CD14-positive monocyte (primary cell): ENCODE measurements at regions not wholly inside any gene's neighbourhood (a gene's known extent, or its start where the extent isn't known, plus 50 kb on each side); places are given as distances from the start of the nearest gene placed in this dataset.

ENCODE experiments used
- DNase-seq, 3 donors: peaks; one replicate each; pipeline ENCODE4 v3.0.0-alpha.2; 2011 to 2022
- H2AFZ ChIP-seq: 2 replicates; pipeline ENCODE4 v1.6.0; 2012; ENCODE audit warnings: mild to moderate bottlenecking, low read depth, low read length, inconsistent platforms; ENCODE audit not compliant: insufficient read depth, poor library complexity, severe bottlenecking
- H3K27ac ChIP-seq, 2 donors: 1 replicate in 1 of 2; 2 replicates in 1 of 2; pipeline ENCODE4 v1.5.1; 2012 to 2013; ENCODE audit warnings: low read length in 2 of 2, control low read depth in 1 of 2, inconsistent platforms in 1 of 2, low read depth in 1 of 2, mild to moderate bottlenecking in 1 of 2
- H3K27me3 ChIP-seq, 2 donors: one replicate each; pipeline versions ENCODE4 v1.6.0 to v1.6.1; 2011 to 2013; ENCODE audit warnings: low read length in 2 of 2; ENCODE audit not compliant: control insufficient read depth in 2 of 2, insufficient read depth in 2 of 2
- H3K36me3 ChIP-seq, 2 donors: replicated peaks in 1 of 2; 1 replicate in 1 of 2; 2 replicates in 1 of 2; pipeline versions ENCODE4 v1.5.1 to v1.6.1; 2012 to 2013; ENCODE audit warnings: low read length in 2 of 2, control low read depth in 1 of 2, inconsistent platforms in 1 of 2, mild to moderate bottlenecking in 1 of 2; ENCODE audit not compliant: insufficient read depth in 2 of 2, control insufficient read depth in 1 of 2
- H3K4me1 ChIP-seq, 2 donors: 1 replicate in 1 of 2; 2 replicates in 1 of 2; pipeline versions ENCODE4 v1.5.1 to v1.6.1; 2012 to 2013; ENCODE audit warnings: low read length in 2 of 2, control low read depth in 1 of 2, inconsistent platforms in 1 of 2, mild to moderate bottlenecking in 1 of 2, moderate library complexity in 1 of 2; ENCODE audit not compliant: insufficient read depth in 2 of 2, control insufficient read depth in 1 of 2
- H3K4me2 ChIP-seq: replicated peaks from 2 replicates; pipeline ENCODE3; 2012; ENCODE audit warnings: low read length, moderate library complexity, mild to moderate bottlenecking; ENCODE audit not compliant: poor library complexity, severe bottlenecking; ENCODE audit errors: extremely low read depth
- H3K4me3 ChIP-seq, 3 experiments: fragments of 200-600 bp in 1 of 3; sonication (generic) in 1 of 3; replicated peaks in 1 of 3; 1 replicate in 2 of 3; 2 replicates in 1 of 3; pipeline ENCODE4 v1.5.1; 2011 to 2013; ENCODE audit warnings: low read length in 3 of 3, mild to moderate bottlenecking in 3 of 3, control low read depth in 2 of 3, low read depth in 2 of 3, inconsistent platforms in 1 of 3, moderate library complexity in 1 of 3
- H3K79me2 ChIP-seq: 2 replicates; pipeline ENCODE4 v1.6.0; 2012; ENCODE audit warnings: mild to moderate bottlenecking, control low read depth, inconsistent platforms, low read length, moderate library complexity; ENCODE audit not compliant: insufficient read depth
- H3K9ac ChIP-seq: 2 replicates; pipeline ENCODE4 v1.6.0; 2017; ENCODE audit warnings: low read length, mild to moderate bottlenecking; ENCODE audit not compliant: insufficient read depth, poor library complexity, severe bottlenecking
- H3K9me3 ChIP-seq, 2 donors: replicated peaks in 1 of 2; 1 replicate in 1 of 2; 2 replicates in 1 of 2; pipeline versions ENCODE4 v1.5.1 to v1.6.1; 2012 to 2013; ENCODE audit warnings: low read length in 2 of 2, control low read depth in 1 of 2; ENCODE audit not compliant: control insufficient read depth in 1 of 2, insufficient read depth in 1 of 2
- H4K20me1 ChIP-seq: 2 replicates; pipeline ENCODE4 v1.6.0; 2012; ENCODE audit warnings: mild to moderate bottlenecking, low read length, control low read depth, moderate library complexity; ENCODE audit not compliant: insufficient read depth
- H3K27ac Mint-ChIP-seq, 7 donors: one replicate each; pipeline ENCODE4 v1.8.0; 2020; ENCODE audit warnings: mild to moderate bottlenecking in 7 of 7, mixed read lengths in 7 of 7, moderate library complexity in 6 of 7, inconsistent platforms in 2 of 7
- H3K27me3 Mint-ChIP-seq, 3 donors: one replicate each; pipeline ENCODE4 v1.8.0; 2021 to 2022; ENCODE audit warnings: low read depth in 3 of 3, mild to moderate bottlenecking in 3 of 3, mixed read lengths in 3 of 3, moderate library complexity in 3 of 3, inconsistent platforms in 1 of 3
- H3K36me3 Mint-ChIP-seq, 2 donors: one replicate each; pipeline ENCODE4 v1.8.0; 2020; ENCODE audit warnings: mixed read lengths in 2 of 2, inconsistent platforms in 1 of 2, mild to moderate bottlenecking in 1 of 2
- H3K4me1 Mint-ChIP-seq: one replicate; pipeline ENCODE4 v1.8.0; 2020; ENCODE audit warnings: mild to moderate bottlenecking, mixed read lengths
- H3K4me3 Mint-ChIP-seq, 2 donors: one replicate each; pipeline ENCODE4 v1.8.0; 2020; ENCODE audit warnings: mild to moderate bottlenecking in 2 of 2, mixed read lengths in 2 of 2, moderate library complexity in 1 of 2
- H3K9me3 Mint-ChIP-seq, 7 donors: one replicate each; pipeline ENCODE4 v1.8.0; 2020 to 2022; ENCODE audit warnings: mixed read lengths in 7 of 7, mild to moderate bottlenecking in 6 of 7, moderate library complexity in 6 of 7, inconsistent platforms in 2 of 7
- WGBS: methylation state at CpG from one replicate; pipeline ENCODE4 v1.1.5; 2013; ENCODE audit warnings: missing lambda C conversion rate; ENCODE audit not compliant: insufficient coverage; 5-methylcytosine and 5-hydroxymethylcytosine counted together
- intact Hi-C, 2 donors: fragments of 100-400 bp; cut with micrococcal nuclease; formaldehyde crosslinking; loops; one replicate each; pipeline versions ENCODE4 v1.15.0 to v1.15.1; 2023
- TF ChIP-seq, protein P1 (sequence below): fragments of 200-600 bp; IDR thresholded peaks from one replicate; pipeline ENCODE4 v1.8.0; 2022; ENCODE audit warnings: antibody characterized with exemption, mild to moderate bottlenecking

DNA sequence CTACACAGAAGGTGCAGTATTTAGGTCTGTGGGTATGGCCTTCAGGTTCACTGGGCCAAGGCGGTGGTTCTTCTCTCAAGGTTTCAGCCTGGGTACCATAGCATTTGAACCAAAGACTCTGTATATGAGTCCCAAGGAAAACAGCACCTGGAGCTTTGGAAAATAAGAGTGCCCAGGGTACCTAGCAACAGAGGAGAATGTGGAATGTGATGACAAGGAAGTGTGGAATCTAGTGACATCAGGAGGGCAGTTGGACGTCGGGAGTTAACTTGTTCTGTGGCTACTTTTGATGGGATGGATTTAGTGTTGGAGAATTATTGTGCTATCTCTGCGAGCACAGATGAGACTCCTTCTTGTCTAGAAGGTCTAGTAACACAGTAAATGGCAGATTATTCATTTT, 201.2 kb downstream of the NOL4 start:
- 83% methylated on average over 3 of the region's 4 CpGs for WGBS
- no peaks in the 10 kb centered on the region for H3K9me3 ChIP-seq
- intact Hi-C loops = no loop called here
- no peaks in the 10 kb centered on the region for H3K36me3 Mint-ChIP-seq
- H2AFZ ChIP-seq = no peak overlapping the region
- H3K27ac ChIP-seq = no peak overlapping the region
- H3K36me3 ChIP-seq = no peaks in the 10 kb centered on the region
- H3K4me1 Mint-ChIP-seq = no peaks in the 10 kb centered on the region
- H3K4me2 ChIP-seq = no peak overlapping the region
- H3K4me3 ChIP-seq = no peak overlapping the region
- TF ChIP-seq, protein P1, sequence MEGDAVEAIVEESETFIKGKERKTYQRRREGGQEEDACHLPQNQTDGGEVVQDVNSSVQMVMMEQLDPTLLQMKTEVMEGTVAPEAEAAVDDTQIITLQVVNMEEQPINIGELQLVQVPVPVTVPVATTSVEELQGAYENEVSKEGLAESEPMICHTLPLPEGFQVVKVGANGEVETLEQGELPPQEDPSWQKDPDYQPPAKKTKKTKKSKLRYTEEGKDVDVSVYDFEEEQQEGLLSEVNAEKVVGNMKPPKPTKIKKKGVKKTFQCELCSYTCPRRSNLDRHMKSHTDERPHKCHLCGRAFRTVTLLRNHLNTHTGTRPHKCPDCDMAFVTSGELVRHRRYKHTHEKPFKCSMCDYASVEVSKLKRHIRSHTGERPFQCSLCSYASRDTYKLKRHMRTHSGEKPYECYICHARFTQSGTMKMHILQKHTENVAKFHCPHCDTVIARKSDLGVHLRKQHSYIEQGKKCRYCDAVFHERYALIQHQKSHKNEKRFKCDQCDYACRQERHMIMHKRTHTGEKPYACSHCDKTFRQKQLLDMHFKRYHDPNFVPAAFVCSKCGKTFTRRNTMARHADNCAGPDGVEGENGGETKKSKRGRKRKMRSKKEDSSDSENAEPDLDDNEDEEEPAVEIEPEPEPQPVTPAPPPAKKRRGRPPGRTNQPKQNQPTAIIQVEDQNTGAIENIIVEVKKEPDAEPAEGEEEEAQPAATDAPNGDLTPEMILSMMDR = no peak
- no peak overlapping the region for H3K27ac Mint-ChIP-seq
- no peak for DNase-seq
- no peak overlapping the region for H3K4me3 Mint-ChIP-seq
- no peaks in the 10 kb centered on the region for H4K20me1 ChIP-seq
- H3K79me2 ChIP-seq = no peaks in the 10 kb centered on the region
- H3K27me3 Mint-ChIP-seq = peaks cover 0 to 1% (median 0%) of the 10 kb centered on the region in 3 donors
- no peaks in the 10 kb centered on the region for H3K4me1 ChIP-seq
- H3K27me3 ChIP-seq = no peaks in the 10 kb centered on the region
- H3K9ac ChIP-seq = no peak overlapping the region
- H3K9me3 Mint-ChIP-seq = peaks cover 0 to 2% (median 0%) of the 10 kb centered on the region in 7 donors

DNA sequence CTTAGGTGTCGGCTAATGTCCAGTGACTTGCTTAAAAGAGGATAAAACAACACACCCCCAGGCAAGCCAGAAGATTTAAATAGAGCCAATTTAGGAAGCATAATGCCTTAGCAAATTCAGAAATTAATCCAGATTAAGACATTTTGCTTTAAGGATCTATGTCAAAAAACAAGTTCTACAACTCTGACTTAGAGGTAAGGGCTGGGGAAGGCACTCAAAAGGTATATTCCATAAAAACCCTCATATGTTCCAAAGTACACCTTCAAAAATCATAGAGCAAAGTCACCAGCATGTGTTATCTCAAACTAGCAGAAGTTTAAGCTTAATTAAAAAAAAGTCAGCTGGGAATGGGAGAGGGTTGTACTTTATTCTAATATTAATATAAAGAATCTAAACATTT, 206.4 kb downstream of the NOL4 start:
- Histone ChIP-seq H3K9me3 (no peaks in the 10 kb centered on the region), H3K4me3 (no peak overlapping the region), H3K9ac (no peak overlapping the region), H3K4me1 (no peaks in the 10 kb centered on the region), H3K27ac (no peak overlapping the region), H4K20me1 (no peaks in the 10 kb centered on the region), H3K4me2 (no peak overlapping the region), H3K27me3 (no peaks in the 10 kb centered on the region), H3K36me3 (no peaks in the 10 kb centered on the region), H2AFZ (no peak overlapping the region), H3K79me2 (no peaks in the 10 kb centered on the region)
- no CpG with 5 or more reads among the region's 1 CpG for WGBS
- no peaks in the 10 kb centered on the region for H3K36me3 Mint-ChIP-seq
- H3K4me3 Mint-ChIP-seq = no peak overlapping the region
- TF ChIP-seq, protein P1 = no peak
- no peak overlapping the region for H3K27ac Mint-ChIP-seq
- no peaks in the 10 kb centered on the region for H3K4me1 Mint-ChIP-seq
- no peak for DNase-seq
- H3K27me3 Mint-ChIP-seq = no peaks in the 10 kb centered on the region
- intact Hi-C loops = no loop called here
- peaks cover 0 to 2% (median 0%) of the 10 kb centered on the region in 7 donors for H3K9me3 Mint-ChIP-seq
